HG03571 (cell line): ENCODE measurements at regions not wholly inside any gene's neighbourhood (a gene's known extent, or its start where the extent isn't known, plus 50 kb on each side); places are given as distances from the start of the nearest gene placed in this dataset.

Source experiments
- ATAC-seq: cut with Tn5 transposase; IDR thresholded peaks from one replicate; pipeline ENCODE4 v1.9.1; 2021; ENCODE audit not compliant: unreplicated experiment

DNA sequence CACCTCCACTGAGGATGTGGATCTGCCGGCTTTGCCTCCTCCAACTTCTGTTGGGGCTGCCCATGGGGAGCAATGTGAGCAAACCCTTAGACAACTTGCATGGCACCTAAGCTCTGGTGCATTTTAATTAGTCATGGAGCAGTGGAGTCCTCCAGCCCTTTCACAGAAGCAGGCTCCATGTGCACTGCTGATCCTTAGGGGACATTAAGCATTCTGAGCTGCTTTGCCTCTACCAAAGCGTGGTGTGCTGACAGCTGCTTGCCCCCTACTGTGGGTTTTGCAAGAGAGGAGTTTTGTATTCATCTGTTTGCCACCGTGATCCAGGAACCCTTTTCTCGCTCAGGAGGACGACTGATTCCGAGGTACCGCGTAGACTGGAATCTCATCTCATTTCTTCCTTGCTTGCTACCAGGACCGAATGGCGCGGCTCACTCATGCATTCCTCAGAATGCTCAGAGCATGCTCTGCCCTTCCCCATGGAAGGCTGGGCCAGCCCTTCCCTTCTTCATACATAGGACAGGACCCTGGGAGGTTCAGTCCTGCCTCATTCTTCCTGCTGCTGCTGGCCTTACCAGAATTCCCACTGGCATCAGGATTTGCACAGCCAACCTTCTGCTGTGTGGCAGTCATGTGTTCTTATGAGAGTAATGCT is 432.5 kb downstream of the GADD45G start:
- ATAC-seq: no peak

DNA sequence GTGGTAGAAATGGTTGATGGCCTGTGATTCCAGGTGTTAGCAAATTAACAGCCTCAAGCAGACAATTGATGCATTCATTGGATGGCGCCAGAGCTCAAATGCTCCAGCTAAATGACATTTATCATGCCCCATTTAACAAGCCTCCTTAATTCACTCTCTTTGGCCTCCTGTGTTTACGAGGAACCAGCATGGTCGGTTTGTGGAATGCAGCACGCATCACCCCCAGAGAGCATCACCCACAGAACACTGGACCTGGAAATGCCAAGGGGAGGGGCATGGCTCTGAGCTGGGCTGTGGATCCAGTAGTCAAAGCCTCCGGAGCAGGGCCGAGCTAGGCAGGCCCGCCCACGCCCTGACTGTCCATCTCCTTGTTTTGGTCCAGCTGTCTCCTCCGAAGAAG is 434.0 kb downstream of the GADD45G start:
- ATAC-seq: no peak

DNA sequence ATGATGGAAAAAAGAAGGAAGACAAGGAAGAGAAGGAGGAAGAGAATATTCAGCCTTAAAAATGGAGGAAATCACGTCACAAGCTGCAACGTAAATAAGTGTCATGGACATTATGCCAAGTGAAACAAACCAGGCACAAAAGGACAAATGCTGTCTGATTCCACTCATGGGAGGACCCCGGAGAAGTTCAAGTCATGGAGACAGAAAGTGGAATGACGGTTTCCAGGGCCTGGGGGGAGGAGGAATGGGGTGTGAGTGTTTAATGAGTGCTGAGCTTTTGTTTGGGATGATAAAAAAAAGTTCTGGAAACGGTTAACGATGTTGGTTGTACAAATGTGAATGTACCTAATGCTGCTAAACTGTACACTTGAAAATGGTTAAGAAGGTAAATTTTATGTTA is 439.5 kb downstream of the GADD45G start:
- no peak for ATAC-seq

DNA sequence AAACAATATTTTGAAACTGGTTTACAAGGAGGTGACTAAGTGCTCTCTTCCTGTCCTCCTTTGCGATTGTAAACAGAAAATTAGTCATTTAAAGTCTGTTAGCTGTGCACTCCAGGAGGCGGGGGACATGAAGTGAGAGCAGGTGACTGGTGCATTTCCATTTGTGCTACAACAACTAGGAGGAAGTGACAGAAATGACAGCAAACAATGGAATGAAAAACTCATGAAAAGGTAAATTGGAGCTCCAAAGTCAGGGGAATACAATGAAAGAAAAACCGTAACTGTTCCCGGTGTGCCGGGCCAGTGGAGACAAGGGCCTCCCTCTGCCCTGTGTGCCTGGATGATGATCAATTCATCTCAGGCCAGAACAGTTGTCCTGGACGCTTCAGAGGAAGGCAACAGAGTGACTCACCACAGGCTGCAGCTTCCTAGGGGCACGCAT is 439.9 kb downstream of the GADD45G start:
- ATAC-seq: no peak

DNA sequence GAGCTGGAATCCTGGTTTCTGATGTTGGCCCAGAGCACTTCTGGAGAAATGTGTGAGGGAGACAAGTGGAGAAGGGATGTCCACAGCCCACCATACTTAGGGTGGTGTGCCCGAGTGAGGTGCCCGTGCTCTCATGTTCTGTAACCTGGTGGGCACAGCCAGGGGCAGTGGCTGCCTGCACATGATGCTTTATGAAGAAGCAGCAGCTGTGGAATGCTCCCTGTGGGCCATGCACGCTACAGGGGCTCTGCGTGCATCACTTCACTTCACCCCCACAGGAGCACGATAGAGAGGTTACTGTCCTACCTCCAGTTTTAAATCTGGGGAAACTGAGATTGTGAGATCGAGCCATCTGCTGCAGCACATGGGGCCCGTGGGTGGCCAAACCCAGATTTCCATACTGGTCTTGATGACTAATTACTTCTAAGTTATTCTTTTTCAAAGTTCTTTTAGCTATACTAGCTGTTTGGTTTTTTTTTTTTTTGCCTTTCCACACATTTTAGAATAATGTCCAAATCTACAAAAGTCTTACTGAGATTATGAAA is 441.6 kb downstream of the GADD45G start:
- ATAC-seq: no peak

DNA sequence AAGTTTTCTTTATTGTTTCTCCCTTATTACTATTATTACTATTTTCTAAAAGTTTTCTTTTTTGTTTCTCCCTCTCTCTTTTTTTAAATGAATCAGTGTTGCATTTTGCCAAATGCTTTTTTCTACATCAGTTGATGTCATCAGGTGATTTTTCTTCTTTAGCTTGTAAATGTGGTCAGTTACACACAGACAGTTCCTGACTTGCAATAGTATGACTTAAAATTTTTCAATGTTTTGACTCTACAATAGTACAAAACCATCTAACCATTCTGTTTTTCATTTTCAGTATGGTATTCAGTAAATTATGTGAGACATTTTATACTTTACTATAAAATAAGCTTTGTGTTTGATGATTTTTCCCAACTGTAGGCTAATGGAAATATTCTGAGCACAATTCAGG is 443.0 kb downstream of the GADD45G start:
- ATAC-seq: no peak

DNA sequence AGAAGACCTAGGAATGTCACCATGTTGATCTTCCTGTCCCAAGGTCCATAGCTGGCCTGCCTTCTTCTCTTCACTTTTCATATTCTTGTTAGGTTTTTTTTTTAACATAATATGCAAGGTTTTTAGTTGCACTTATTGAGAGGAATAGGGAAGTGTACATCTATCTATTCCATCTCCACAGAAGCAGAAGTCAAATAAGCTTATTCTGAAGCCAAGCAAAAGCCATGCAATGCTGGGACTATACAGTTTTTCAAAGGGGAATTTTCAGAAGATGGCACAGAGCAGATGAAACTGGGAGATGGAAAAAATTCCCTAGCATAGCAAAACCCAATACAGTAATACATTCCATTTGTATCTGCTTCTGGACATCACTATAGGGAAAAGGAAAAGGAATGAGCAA is 447.6 kb downstream of the GADD45G start:
- no peak for ATAC-seq

DNA sequence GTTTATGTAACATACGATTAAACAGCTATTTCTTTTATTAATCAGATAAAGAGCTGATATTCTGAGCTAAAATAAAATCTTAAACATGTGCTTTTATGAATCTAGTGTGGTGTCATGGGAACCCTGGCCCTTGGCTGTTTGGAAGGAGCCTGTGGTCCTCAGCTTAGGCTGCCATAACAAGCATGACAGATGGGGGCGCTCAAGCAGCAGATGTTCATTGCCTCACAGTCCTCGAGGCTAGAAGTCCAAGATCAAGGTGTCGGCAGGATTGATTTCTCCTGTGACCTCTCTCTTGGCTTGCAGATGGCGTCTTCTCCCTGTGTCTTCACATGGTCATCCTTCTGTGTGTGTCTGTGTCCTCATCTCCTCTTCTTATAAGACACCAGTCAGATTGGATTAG is 448.2 kb downstream of the GADD45G start:
- no peak for ATAC-seq

DNA sequence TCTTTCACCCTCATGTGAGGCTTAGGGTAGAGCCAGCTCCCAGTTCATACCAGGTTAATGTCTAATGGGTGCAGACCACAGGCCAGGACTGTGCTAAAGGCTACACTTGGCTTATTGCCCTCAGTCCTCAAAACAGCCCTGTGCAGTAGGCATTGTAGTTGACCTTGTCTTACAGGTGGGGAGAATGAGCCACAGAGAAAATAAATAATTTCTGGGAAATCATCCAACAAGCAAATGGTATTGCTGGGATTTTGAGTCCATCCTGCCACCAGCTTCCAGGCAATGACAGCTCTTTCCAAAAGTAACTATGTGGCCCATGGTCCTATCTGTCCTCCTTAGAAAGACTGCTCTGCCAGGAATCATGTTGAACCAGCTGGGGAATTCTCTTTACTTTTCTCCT is 450.0 kb downstream of the GADD45G start:
- ATAC-seq: no peak

DNA sequence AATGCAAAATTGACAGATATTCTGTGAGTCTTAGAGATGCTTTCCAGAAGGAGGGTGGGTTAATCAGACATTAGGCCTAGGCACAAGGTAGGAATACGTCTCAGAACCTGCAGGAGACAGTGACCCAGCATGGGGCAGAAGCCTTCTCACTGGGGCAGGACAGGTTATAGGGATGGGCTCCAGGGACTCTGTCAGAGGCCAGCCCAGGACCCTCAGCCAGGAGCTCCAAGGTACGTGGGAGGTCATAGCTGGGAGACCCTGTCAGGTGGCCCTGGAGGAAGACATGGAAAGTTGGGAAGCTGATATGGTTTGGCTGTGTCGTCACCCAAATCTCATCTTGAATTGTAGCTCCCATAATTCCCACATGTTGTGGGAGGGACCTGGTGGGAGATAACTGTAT is 450.4 kb downstream of the GADD45G start:
- ATAC-seq: no peak

DNA sequence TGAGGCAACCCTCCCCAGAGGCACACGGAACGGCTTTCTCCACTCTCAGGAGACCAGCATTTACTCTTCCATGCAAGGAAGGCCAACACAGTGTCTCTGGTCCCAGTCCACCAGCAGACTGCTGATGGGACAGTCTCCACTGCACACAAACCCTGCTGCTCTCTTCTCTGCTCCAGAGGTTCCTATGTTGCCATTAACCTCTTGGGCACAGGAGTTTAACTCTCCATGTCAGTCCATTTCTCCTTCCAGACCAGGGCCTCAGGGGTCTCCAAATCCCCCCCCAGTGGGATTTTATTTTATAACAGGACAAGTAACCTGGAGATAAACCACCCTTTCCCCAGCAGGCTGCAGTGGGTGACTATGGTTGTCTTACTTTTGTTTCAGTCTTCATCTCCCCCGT is 452.5 kb downstream of the GADD45G start:
- no peak for ATAC-seq

DNA sequence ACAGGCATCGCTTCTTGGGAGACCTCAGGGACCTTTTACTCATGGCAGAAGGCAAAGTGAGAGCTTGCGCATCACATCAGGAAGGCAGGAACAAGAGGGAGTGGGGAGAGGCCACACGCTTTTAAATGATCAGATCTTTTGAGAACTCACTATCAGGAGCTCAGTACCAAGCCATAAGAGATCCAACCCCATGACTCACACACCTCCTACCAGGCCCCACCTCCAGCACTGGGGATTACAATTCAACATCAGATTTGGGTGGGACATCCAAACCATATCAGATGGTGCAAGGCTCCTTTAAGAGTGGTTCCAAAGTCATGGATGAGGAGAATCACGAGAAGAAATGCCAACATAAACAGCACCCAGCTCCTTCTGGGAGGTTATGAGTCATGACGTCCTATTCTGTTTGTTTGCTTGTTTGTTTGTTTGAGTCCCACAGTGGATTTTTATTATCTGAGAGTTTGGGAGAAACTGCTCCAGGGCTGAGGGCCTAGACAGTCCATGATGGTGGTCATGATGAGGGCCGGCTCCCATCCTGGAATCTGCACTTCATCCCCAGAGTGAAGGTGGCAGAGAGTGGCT is 453.5 kb downstream of the GADD45G start:
- ATAC-seq: no peak

DNA sequence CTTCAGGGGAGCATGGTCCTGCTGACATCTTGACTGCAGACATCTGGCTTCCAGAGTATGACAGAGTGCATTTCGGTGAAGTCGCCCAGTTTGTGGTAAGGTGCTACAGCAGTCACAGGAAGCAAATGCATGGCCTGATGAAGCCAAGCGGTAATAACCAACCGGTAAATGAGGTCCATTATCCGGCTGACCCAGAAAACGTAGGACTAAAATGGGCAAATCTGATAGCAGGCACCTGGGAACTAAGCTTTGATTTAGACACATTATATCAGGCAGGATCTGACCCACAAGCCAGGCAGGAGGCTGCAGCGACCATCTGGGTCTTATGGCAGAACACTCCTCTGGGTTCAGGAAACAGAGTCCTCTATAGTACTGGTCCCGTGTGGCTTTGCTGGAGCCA is 454.6 kb downstream of the GADD45G start:
- ATAC-seq: no peak

DNA sequence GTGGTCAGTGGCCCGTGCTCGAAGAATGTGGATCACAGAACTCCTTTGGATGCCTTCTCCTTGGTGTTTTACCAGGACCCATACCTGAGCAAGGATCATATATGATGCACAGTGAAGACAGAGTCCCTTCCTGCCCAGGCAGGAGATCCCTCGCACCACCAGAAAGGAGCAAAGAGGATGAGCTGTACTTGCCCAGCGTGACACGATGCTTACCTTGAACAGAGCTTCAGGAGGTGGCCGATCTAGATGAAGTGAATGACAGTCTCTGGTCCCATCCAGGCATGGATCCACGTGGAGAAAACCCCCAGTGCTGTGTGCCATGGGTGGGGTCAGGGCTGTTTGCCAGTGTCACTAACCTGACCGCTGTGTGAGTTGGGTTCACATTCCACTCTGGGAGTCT is 455.4 kb downstream of the GADD45G start:
- no peak for ATAC-seq

DNA sequence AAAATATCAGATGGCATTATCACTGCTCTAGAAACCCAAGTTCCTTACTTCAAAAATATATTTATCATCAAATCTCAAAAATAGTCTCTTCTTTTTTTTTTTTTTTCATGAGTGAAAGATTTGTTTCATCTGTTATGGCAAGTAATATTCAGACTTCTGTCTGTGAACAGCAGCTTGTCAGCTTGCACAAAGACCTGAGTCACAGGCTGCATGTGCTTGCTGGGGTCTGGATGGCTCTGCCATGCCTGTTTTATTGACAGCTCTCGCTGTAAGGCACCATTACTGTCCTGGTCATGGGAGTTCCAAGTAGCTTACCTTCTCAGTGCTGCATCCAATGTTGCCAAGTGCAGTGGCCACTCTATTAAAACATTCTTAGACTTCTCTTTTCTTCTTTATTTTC is 456.4 kb downstream of the GADD45G start:
- ATAC-seq: no peak

DNA sequence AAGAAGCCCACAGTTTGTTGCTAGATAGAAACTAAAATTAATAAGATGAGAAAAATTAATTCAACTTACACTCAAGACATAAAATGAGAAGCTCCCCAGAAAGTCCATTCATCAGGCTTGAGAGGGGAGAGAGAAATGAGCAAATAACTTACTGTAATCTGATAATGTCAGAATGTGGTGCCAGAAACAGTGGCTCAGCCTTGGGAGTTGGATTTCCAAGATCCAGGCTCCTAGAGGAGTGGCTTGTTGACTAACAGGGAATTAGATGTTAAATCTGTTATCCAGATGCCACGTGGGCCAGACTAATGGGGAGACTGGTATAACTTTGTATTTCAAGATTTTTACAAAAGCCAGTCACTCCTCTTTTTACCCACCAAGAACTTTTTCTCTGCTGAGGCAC is 458.2 kb downstream of the GADD45G start:
- no peak for ATAC-seq

DNA sequence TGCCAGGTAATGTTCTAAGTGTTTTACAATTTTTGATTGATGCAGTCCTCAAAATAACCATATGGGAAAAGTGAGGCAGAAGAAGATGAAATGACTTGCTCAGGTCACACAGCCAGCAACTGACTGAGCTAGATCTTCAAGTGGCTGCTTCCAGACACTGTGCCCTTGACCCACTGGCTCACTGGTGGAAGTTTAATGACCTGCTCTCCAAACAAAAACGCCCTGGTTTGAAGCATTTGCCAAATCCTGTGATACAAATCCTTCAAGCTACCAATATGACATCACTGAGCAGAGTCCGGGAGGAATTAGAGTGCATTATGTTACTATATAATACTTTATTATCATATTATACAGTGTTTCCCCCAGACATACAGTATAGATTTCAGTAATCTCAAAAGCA is 459.4 kb downstream of the GADD45G start:
- no peak for ATAC-seq

DNA sequence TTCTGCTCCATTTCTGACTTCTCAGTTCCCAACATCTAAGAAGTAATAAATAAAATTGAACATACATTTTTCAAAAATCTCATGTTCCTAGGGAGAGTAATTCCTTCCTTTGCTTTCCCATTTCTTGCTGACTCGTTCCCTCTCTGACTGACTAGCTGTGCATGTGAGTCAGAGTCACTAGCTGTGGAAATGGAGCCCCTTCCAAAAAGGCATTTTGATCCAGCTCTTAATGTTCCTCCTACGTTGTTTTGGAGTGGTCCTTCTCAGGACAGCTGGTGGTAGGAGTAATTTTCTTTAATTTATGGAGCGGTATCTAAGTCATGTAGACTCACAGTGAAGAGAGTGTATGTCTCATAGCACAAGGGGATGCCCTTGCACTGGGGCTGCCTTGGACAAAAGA is 460.2 kb downstream of the GADD45G start:
- ATAC-seq: no peak

DNA sequence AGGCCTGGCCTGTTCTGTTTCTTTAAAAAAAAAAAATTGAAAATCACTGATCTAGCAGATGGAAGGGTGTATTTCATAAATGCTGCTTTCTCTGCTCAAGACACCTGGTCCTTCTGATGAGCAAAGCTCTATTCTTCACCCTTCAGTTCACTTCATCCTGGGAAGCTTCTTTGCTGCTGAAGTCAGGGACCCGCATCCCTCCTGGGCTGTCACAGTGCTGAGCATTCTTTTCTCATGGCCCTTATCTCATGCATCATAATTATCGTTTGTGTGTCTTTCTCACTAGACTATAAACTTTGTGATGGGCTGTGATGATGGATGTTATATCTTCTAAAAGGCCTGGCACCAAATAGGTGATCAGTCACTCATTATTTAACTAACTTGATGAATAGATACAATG is 461.0 kb downstream of the GADD45G start:
- no peak for ATAC-seq

DNA sequence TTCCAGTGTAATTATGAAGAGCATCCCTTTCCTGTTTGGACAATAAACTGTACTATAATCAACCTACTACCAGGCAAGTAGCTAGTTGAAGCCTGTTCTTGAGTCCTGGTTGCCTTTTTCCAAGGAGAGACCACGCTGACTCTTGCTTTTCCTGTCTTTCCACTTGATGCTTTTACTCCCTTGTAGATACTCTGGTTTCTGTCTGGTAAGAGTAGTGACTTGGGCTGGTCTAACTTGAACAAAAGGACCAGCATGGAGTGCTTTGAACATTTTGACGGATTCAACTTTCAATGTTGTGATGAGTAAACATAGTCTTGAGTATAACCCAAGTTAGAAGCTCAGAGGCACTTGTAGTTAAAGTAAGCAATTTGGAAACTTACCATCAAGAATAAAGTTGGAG is 464.3 kb downstream of the GADD45G start:
- no peak for ATAC-seq

DNA sequence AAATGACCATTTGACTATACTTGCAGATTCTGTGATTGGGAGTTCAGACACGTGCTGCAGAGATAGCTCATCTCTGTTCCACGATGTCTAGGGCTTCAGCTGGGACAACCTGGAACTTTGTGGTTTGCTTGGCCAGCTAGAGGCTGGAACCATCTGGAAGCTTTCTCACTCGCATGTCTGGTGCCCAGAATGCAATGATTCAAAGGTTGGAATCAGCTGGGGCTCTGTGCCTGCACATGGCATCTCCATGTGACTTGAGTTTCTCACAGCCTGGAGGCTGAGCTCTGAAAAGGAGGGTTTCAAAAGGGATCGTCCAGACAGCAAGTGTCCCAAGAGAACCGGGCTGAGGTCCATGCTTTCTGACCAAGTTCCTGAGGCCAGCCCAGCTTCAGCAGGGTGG is 465.2 kb downstream of the GADD45G start:
- no peak for ATAC-seq

DNA sequence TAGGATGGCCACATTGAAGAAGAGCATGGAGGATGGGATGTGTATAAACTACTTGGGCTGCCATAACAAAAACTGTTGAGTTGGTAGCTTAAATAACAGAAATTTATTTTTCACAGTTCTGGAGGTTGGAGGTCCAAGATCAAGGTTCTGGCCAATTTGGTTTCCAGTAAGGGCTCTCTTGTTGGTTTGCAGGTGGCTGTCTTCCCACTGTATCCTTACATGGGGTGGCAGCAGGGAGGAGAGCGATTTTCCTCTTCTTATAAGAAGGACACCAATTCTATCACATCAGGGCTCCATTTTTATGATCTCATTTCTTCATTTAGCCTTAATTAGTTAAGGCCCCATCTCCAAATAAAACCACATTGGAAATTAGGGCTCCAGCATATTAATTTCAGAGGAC is 465.7 kb downstream of the GADD45G start:
- ATAC-seq: no peak
